HG03457 (cell line): ENCODE measurements at regions not wholly inside any gene's neighbourhood (a gene's known extent, or its start where the extent isn't known, plus 50 kb on each side); places are given as distances from the start of the nearest gene placed in this dataset.

ENCODE experiments used
- ATAC-seq: cut with Tn5 transposase; IDR thresholded peaks from one replicate; pipeline ENCODE4 v1.9.1; 2021; ENCODE audit warnings: moderate number of reproducible peaks; ENCODE audit not compliant: unreplicated experiment

- ATAC-seq = no peak
These were observed 68.6 kb upstream of the ITGA11 start for GRCh38 chr15:68500363-68501258.

DNA sequence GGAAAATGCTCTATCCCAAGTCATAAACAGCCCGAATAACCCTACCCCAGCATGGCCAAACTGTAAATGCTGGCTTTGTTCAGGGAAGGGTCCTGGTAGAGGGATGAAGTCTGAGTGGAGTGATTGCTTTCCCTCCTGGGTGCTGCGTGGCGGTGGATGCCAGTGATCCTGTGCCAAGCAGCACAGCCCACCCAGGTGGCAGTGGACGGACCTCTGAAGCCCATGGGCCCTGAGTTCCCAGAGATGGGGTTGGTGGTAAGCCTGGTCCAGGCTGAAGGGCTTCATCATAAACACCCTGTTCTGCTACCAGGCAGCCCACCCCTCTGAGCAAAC lies 69.3 kb upstream of the ITGA11 start:
- ATAC-seq = no peak

- no peak for ATAC-seq
These were observed 69.7 kb upstream of the ITGA11 start for GRCh38 chr15:68501616-68502015.

- ATAC-seq = no peak
These were observed 70.5 kb upstream of the ITGA11 start for GRCh38 chr15:68502398-68502901.

- ATAC-seq = no peak
These were observed 71.2 kb upstream of the ITGA11 start for GRCh38 chr15:68503213-68503612.

DNA sequence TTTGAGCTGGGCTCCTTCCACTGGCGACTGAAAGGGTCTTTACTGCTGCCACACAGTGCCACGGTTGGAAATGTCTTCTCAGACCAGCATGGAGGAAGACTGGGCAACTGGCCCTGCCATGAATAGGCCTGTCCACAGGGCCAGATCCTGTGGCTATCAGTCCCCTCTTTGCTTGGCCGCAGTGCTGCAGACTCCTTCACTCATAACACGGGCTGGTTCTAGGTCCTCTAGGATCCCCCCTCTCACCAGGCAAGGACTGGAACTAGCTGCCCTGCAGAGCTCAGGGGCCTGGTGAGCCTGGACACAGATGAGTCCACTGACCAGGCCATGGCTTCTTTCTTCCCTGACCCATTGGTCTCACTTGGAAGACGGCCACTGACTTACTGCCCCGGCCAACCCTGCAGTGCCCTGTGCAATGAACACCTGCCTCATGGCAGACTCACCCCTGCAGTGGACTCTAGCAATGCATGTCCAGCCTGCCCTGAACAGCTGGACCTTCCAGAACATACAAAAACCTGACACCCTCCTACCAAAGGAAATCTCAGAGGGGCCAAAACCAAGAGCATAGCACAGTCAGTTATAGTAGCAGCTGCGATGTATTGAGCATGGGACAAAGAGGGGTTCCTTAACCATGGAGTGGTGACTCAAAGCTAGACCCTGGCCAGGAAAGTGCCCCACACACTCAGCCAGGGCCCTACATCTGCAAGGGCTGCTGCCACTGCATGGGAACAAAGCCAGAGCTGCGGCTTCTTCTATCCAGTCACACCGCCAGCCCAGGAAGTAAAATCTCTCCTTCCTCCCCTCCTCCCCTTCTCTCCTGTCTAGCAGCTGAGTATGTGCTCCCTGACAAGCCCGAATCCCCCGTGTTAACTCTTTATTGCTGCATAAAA lies 72.1 kb upstream of the ITGA11 start:
- ATAC-seq = no peak

- no peak for ATAC-seq
These were observed 72.8 kb upstream of the ITGA11 start for GRCh38 chr15:68504681-68505170.

DNA sequence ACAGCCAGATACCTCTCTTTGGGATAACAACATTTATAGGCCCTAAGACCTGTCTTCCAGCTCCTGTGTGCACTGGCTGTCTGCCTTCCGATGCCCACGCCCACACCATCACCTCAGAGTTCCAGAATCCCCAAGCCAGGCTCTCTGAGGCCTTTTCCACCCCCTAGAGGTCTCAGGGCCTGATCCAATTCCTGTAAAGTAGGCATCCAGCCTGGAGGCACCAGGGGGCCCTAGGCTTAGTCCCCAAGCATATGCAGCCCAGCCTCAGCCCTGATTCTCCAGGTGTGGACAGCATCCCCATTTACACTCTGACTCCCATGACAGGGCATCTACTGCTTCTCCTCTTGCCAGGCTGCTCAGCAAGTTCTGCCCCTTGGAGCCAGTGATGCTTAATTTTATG lies 72.7 kb upstream of the CORO2B start:
- ATAC-seq = no peak

DNA sequence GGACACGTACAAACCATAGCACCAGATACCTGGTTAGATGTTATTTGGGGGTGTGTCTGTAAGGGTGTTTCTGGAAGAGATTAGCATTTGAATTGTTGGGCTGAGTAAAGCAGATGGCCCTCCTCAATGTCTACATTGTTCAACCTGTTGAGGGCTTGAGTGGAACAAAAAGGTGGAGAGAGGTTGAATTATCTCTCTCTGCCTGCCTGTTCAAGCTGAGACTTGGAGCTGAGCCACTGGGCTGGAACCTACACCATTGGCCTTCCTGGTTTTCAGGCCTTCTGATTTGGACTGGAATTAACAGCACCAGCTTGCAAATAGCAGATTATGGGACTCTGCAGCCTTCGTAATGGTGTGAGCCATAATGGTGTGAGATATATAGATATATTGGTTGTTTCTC lies 71.3 kb upstream of the CORO2B start:
- ATAC-seq = no peak

- no peak for ATAC-seq
These were observed 70.2 kb upstream of the CORO2B start for GRCh38 chr15:68508485-68509189.

- ATAC-seq = no peak
These were observed 68.2 kb upstream of the CORO2B start for GRCh38 chr15:68510558-68510957.

GRCh38 chr15:68511073-68511991 lies 67.5 kb upstream of the CORO2B start:
- no peak for ATAC-seq

- ATAC-seq = no peak
These were observed 66.7 kb upstream of the CORO2B start for GRCh38 chr15:68512052-68512451.

DNA sequence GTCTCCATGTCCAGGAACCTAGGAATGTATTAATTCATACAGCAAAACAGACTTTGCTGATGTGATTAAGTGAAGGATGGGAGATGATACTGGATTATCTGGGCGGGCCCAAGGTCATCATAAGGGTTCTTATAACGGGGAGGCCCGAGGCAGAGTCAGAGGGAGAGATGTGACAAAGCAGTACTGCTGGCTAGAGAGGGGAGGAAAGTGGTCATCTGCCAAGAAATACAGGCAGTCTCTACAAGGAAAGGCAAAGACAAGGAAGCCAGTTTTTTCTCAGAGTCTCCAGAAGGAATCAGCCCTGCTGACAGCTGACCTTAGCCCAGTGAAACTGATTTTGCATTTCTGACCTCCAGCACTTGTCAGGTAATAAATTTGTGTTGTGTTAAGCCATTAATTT lies 66.2 kb upstream of the CORO2B start:
- no peak for ATAC-seq

- no peak for ATAC-seq
These were observed 63.3 kb upstream of the CORO2B start for GRCh38 chr15:68515371-68516095.

DNA sequence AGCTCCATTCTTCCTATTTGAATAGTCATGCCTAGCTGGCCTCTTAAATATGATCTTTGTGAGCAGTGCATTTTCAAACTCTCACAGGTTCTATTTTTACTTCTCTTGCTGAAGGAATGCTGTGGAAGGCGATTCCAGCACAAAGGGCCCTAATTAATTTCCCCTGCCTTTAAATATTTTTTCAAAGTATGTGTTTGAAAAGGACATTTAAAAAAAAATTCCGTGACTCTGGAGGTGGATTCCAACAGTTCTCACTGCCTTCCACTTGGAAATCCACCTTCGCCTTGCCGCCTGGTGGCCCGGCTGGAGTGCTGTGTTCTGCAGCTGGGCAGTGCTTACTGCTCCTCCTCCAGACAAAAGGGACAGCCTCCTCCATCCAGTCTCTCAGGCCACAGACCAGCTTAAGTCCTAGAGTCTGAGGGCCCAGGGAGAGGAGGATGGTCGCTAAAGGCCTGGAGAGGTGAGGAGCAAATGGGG lies 61.5 kb upstream of the CORO2B start:
- ATAC-seq = no peak

DNA sequence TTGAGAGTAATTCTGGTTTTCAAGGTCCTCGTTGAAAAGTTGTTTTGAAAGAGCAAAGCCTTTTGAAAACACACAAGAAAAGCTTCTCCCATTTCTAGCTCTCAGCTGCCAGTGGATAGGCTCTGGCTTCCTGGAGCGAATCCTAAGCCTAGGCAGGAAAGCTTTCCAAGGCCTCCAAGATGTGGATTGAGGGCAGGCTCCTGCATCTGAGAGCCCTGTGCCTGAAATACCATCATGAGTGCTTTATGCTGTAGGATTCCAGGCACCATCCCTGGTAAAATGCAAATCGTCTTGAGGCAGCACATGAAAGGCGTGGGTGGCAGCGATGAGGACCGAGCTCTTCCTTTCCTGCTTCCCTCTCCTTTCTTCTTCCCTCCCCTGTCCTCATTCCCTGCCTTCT lies 60.7 kb upstream of the CORO2B start:
- ATAC-seq = no peak

DNA sequence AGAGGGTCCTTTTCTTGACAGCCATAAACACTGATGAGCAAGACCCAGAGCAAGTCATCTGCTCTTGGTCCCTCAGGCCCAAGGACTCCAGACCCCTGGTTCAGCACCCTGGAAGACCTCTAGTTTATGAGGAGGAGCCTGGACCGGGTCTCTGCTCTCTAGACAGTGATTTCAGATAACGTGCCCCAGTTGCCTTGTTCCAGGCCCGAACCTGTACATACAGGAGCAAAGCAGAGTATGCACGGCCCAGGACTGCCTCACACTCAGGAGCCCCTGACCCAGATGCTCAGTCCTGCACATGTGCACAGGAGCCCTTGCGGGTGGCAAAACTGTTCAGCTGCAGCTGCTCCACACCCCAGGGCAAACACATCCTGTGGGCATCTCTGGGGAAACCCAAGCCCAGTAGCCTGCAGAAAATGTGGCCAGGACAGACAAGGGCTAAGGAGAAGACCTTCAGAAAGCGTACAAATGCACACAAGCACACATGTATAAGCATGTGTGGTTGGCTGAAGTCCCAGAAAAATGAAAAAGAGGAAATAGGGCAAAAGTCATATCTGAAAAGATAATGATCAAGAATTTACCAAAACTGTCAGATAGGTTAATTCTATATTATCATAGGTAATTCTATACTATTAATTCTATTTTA lies 59.9 kb upstream of the CORO2B start:
- ATAC-seq = no peak
